K562 (cell line): ENCODE measurements at regions not wholly inside any gene's neighbourhood (a gene's known extent, or its start where the extent isn't known, plus 50 kb on each side); places are given as distances from the start of the nearest gene placed in this dataset.

Experiments
- CSDE1 ChIP-seq, 2 experiments: fragments of 450-650 bp; IDR thresholded peaks; 2 replicates each; pipeline ENCODE4 v1.6.1; 2016; ENCODE audit warnings: mild to moderate bottlenecking in 1 of 2
- NCOA4 ChIP-seq: fragments of 450-650 bp; IDR thresholded peaks from 2 replicates; pipeline ENCODE4 v1.6.1; 2018; ENCODE audit warnings: mild to moderate bottlenecking; ENCODE audit not compliant: partially characterized antibody
- REST ChIP-seq, 2 experiments: fragments of 450-650 bp; formaldehyde crosslinking in 1 of 2; IDR thresholded peaks; 2 replicates each; pipeline versions ENCODE4 v1.4.0 to v1.6.1; 2014 to 2020; ENCODE audit warnings: mild to moderate bottlenecking in 2 of 2, borderline replicate concordance in 1 of 2, low read depth in 1 of 2
- ZFX ChIP-seq: sonication (generic); formaldehyde crosslinking; IDR thresholded peaks from 2 replicates; pipeline ENCODE4 v1.8.0; 2022; ENCODE audit warnings: mild to moderate bottlenecking, missing genetic modification reagents, moderate library complexity
- TF ChIP-seq, protein P1 (sequence below): fragments of 450-650 bp; formaldehyde crosslinking; conservative IDR thresholded peaks from 2 replicates; pipeline ENCODE4 v1.4.0; 2022; ENCODE audit warnings: mild to moderate bottlenecking, missing genetic modification characterization

DNA sequence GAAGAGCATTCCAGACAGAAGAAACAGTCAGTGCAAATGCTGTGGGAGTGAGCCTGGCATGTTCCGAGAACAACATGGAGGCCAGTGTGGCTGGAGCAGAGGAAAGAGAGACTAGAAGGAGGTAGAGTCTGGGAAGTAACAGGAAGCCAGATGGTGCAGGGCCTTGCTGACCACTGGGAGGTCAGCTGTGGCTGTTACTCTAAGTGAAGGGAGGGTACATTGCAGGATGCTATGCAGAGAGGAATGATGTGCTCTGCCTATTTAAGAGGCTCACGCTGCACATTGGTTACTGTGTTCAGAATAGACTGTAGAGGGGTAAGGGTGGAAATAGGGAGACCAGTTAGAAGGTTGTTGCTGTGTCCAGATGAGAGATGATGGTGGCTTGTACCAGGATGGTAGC is 88.6 kb upstream of the CACNA1E start (continued):
- TF ChIP-seq REST (IDR thresholded peaks at IDR 0.05; ENCODE audit: borderline replicate concordance): no peak
- TF ChIP-seq REST (CRISPR knock-in tag; IDR thresholded peaks at IDR 0.05; ENCODE audit: low read depth): no peak
- no peak for TF ChIP-seq ZFX (CRISPR knock-in tag)
- TF ChIP-seq NCOA4: no peak
- TF ChIP-seq, protein P1, sequence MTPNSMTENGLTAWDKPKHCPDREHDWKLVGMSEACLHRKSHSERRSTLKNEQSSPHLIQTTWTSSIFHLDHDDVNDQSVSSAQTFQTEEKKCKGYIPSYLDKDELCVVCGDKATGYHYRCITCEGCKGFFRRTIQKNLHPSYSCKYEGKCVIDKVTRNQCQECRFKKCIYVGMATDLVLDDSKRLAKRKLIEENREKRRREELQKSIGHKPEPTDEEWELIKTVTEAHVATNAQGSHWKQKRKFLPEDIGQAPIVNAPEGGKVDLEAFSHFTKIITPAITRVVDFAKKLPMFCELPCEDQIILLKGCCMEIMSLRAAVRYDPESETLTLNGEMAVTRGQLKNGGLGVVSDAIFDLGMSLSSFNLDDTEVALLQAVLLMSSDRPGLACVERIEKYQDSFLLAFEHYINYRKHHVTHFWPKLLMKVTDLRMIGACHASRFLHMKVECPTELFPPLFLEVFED: no peak
- no peak for TF ChIP-seq CSDE1 (IDR thresholded peaks at IDR 0.05)
